Loucy (cell line): ENCODE measurements at regions not wholly inside any gene's neighbourhood (a gene's known extent, or its start where the extent isn't known, plus 50 kb on each side); places are given as distances from the start of the nearest gene placed in this dataset.

Experiments
- CTCF ChIP-seq: fragments of 200-600 bp; sonication (generic); conservative IDR thresholded peaks from 2 replicates; pipeline ENCODE4 v1.5.1; 2014; ENCODE audit warnings: mild to moderate bottlenecking, antibody characterized with exemption, low read length
- EZH2phosphoT487 ChIP-seq: fragments of 200-600 bp; IDR thresholded peaks from 2 replicates; pipeline ENCODE4 v1.6.1; 2018; ENCODE audit warnings: antibody characterized with exemption, mild to moderate bottlenecking, moderate library complexity, borderline replicate concordance

- TF ChIP-seq CTCF = no peak
- no peak for TF ChIP-seq EZH2phosphoT487
These were observed 313.8 kb downstream of the ZPLD1 start for GRCh38 chr3:102748646-102749045.
